Liver (tissue), 8 donors: ENCODE measurements at regions not wholly inside any gene's neighbourhood (a gene's known extent, or its start where the extent isn't known, plus 50 kb on each side); places are given as distances from the start of the nearest gene placed in this dataset.

ENCODE experiments used
- DNase-seq: peaks from one replicate; pipeline ENCODE4 v3.0.0-alpha.2; 2017; ENCODE audit warnings: low spot score
- H3K27ac ChIP-seq, 2 donors: one replicate each; pipeline ENCODE4 v1.7.0; 2013; ENCODE audit warnings: inconsistent platforms in 2 of 2, low read length in 2 of 2, control low read depth in 1 of 2, low read depth in 1 of 2, mild to moderate bottlenecking in 1 of 2
- H3K27me3 ChIP-seq, 4 donors: one replicate each; pipeline versions ENCODE4 v1.6.1 to v1.7.0; 2013; ENCODE audit warnings: low read length in 3 of 4, inconsistent platforms in 1 of 4, mild to moderate bottlenecking in 1 of 4, moderate library complexity in 1 of 4; ENCODE audit not compliant: control insufficient read depth in 4 of 4, insufficient read depth in 4 of 4
- H3K36me3 ChIP-seq, 4 donors: one replicate each; pipeline versions ENCODE4 v1.6.1 to v1.7.0; 2013; ENCODE audit warnings: low read length in 3 of 4, mild to moderate bottlenecking in 3 of 4, low read depth in 1 of 4, moderate library complexity in 1 of 4; ENCODE audit not compliant: control insufficient read depth in 4 of 4, insufficient read depth in 3 of 4
- H3K4me1 ChIP-seq, 4 donors: one replicate each; pipeline versions ENCODE4 v1.6.1 to v1.7.0; 2013; ENCODE audit warnings: low read length in 3 of 4, mild to moderate bottlenecking in 3 of 4, moderate library complexity in 1 of 4; ENCODE audit not compliant: control insufficient read depth in 4 of 4, insufficient read depth in 4 of 4
- H3K4me3 ChIP-seq, 3 donors: one replicate each; pipeline versions ENCODE4 v1.6.1 to v1.7.0; 2013; ENCODE audit warnings: low read length in 3 of 3, control low read depth in 1 of 3, low read depth in 1 of 3, mild to moderate bottlenecking in 1 of 3
- H3K9ac ChIP-seq, 2 donors: one replicate each; pipeline ENCODE4 v1.7.0; 2013; ENCODE audit warnings: low read length in 2 of 2, mild to moderate bottlenecking in 2 of 2, moderate library complexity in 2 of 2, control low read depth in 1 of 2, low read depth in 1 of 2
- H3K9me3 ChIP-seq, 4 donors: one replicate each; pipeline versions ENCODE4 v1.6.1 to v1.7.0; 2013; ENCODE audit warnings: low read length in 3 of 4; ENCODE audit not compliant: control insufficient read depth in 4 of 4
- EGR1 ChIP-seq, 2 donors: IDR thresholded peaks; 2 replicates each; pipeline ENCODE4 v1.6.1; 2016 to 2018; ENCODE audit warnings: antibody characterized with exemption in 2 of 2, low read depth in 2 of 2
- FOXA1 ChIP-seq: IDR thresholded peaks from 2 replicates; pipeline ENCODE4 v1.6.1; 2016; ENCODE audit warnings: antibody characterized with exemption
- FOXA2 ChIP-seq: IDR thresholded peaks from 2 replicates; pipeline ENCODE4 v1.6.1; 2016; ENCODE audit warnings: antibody characterized with exemption
- GABPA ChIP-seq, 2 donors: IDR thresholded peaks in 1 of 2; conservative IDR thresholded peaks in 1 of 2; 2 replicates each; pipeline ENCODE4 v1.6.1; 2016; ENCODE audit warnings: antibody characterized with exemption in 2 of 2, mild to moderate bottlenecking in 1 of 2, moderate library complexity in 1 of 2
- HNF4A ChIP-seq, 2 donors: conservative IDR thresholded peaks; 2 replicates each; pipeline ENCODE4 v1.6.1; 2016; ENCODE audit warnings: antibody characterized with exemption in 2 of 2, mild to moderate bottlenecking in 2 of 2
- HNF4G ChIP-seq: IDR thresholded peaks from 2 replicates; pipeline ENCODE4 v1.6.1; 2016; ENCODE audit warnings: antibody characterized with exemption
- JUND ChIP-seq, 2 donors: IDR thresholded peaks; 2 replicates each; pipeline ENCODE4 v1.6.1; 2016; ENCODE audit warnings: antibody characterized with exemption in 2 of 2
- NR2F2 ChIP-seq: IDR thresholded peaks from 2 replicates; pipeline ENCODE4 v1.6.1; 2016; ENCODE audit warnings: antibody characterized with exemption
- RAD21 ChIP-seq, 2 donors: IDR thresholded peaks; 2 replicates each; pipeline ENCODE4 v1.6.1; 2016; ENCODE audit warnings: antibody characterized with exemption in 2 of 2, mild to moderate bottlenecking in 2 of 2
- RXRA ChIP-seq, 2 donors: IDR thresholded peaks; 2 replicates each; pipeline ENCODE4 v1.6.1; 2017 to 2018; ENCODE audit warnings: antibody characterized with exemption in 2 of 2, mild to moderate bottlenecking in 1 of 2
- SP1 ChIP-seq: IDR thresholded peaks from 2 replicates; pipeline ENCODE4 v1.6.1; 2018; ENCODE audit warnings: antibody characterized with exemption, mild to moderate bottlenecking
- TAF1 ChIP-seq: conservative IDR thresholded peaks from 2 replicates; pipeline ENCODE4 v1.6.1; 2016; ENCODE audit warnings: antibody characterized with exemption, mild to moderate bottlenecking
- YY1 ChIP-seq: IDR thresholded peaks from 2 replicates; pipeline ENCODE4 v1.6.1; 2016; ENCODE audit warnings: antibody characterized with exemption, mild to moderate bottlenecking
- WGBS: extraction: QIAGEN DNeasy Blood & Tissue Kit; methylation state at CpG from one replicate; pipeline ENCODE4 v1.1.7; 2013; 5-methylcytosine and 5-hydroxymethylcytosine counted together
- TF ChIP-seq, protein P1 (sequence below): IDR thresholded peaks from 2 replicates; pipeline ENCODE4 v1.6.1; 2016; ENCODE audit warnings: antibody characterized with exemption
- TF ChIP-seq, protein P2 (sequence below): fragments of 150-350 bp; IDR thresholded peaks from 2 replicates; pipeline ENCODE4 v1.5.1; 2017; ENCODE audit warnings: improper control_type of control experiment, low read depth, low read length; ENCODE audit not compliant: missing input control
- TF ChIP-seq, protein P3 (sequence below): IDR thresholded peaks from 2 replicates; pipeline ENCODE4 v1.6.1; 2016; ENCODE audit warnings: antibody characterized with exemption
- TF ChIP-seq, protein P4 (sequence below): IDR thresholded peaks from 2 replicates; pipeline ENCODE4 v1.6.1; 2016; ENCODE audit warnings: antibody characterized with exemption, mild to moderate bottlenecking
- TF ChIP-seq, protein P5 (sequence below): IDR thresholded peaks from 2 replicates; pipeline ENCODE4 v1.6.1; 2016; ENCODE audit warnings: antibody characterized with exemption
- donor health status: healthy.
- donor health status: healthy.
- donor health status: healthy.
- donor health status: healthy.
- donor health status: healthy.

DNA sequence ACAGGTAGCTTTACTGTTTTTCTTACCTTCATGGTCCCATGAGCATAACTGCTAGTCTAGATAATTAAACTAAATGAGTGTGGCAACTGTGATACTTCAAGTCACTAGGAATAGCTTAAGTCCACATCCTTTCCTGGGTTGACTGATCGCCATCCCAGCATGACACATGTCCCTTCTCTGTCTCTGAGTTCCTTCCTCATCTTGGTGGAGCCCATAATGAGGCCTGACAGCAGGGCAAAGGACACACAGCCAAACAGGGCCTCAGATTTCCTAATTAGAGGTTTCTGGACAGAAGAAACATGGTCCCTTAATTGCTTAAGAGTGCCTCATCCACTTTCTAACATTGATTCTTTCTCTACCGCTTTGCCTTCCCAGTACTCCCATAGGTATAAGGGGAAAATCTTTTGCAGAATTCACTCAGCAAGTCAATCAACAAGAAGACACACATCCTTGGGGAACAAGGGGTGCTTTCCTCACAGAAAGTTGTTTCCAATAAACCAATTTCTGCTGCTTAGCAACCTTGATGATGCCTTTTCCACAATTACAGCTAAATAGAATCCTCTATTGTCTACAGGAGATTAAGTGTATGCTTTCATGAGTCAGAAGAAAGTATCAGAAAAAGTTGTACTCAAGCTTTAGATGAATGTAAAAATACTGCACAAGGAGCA, 208.3 kb upstream of the SERP2 start:
- Histone ChIP-seq H3K27me3 (no peaks in the 10 kb centered on the region), H3K4me3 (no peak overlapping the region), H3K4me1 (no peaks in the 10 kb centered on the region), H3K36me3 (no peaks in the 10 kb centered on the region), H3K9ac (no peak overlapping the region), H3K27ac (no peak overlapping the region), H3K9me3 (no peaks in the 10 kb centered on the region)
- no peak for DNase-seq
- TF ChIP-seq, protein P1, sequence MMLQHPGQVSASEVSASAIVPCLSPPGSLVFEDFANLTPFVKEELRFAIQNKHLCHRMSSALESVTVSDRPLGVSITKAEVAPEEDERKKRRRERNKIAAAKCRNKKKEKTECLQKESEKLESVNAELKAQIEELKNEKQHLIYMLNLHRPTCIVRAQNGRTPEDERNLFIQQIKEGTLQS: no peak
- TF ChIP-seq RXRA (IDR thresholded peaks at IDR 0.05): no peak
- no peak for TF ChIP-seq RAD21 (IDR thresholded peaks at IDR 0.05)
- no peak for TF ChIP-seq YY1
- no peak for TF ChIP-seq SP1
- no peak for TF ChIP-seq FOXA2
- no peak for TF ChIP-seq TAF1
- no peak for TF ChIP-seq HNF4G
- TF ChIP-seq, protein P2, sequence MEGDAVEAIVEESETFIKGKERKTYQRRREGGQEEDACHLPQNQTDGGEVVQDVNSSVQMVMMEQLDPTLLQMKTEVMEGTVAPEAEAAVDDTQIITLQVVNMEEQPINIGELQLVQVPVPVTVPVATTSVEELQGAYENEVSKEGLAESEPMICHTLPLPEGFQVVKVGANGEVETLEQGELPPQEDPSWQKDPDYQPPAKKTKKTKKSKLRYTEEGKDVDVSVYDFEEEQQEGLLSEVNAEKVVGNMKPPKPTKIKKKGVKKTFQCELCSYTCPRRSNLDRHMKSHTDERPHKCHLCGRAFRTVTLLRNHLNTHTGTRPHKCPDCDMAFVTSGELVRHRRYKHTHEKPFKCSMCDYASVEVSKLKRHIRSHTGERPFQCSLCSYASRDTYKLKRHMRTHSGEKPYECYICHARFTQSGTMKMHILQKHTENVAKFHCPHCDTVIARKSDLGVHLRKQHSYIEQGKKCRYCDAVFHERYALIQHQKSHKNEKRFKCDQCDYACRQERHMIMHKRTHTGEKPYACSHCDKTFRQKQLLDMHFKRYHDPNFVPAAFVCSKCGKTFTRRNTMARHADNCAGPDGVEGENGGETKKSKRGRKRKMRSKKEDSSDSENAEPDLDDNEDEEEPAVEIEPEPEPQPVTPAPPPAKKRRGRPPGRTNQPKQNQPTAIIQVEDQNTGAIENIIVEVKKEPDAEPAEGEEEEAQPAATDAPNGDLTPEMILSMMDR: no peak
- 90% methylated on average over 2 of the region's 2 CpGs for WGBS

DNA sequence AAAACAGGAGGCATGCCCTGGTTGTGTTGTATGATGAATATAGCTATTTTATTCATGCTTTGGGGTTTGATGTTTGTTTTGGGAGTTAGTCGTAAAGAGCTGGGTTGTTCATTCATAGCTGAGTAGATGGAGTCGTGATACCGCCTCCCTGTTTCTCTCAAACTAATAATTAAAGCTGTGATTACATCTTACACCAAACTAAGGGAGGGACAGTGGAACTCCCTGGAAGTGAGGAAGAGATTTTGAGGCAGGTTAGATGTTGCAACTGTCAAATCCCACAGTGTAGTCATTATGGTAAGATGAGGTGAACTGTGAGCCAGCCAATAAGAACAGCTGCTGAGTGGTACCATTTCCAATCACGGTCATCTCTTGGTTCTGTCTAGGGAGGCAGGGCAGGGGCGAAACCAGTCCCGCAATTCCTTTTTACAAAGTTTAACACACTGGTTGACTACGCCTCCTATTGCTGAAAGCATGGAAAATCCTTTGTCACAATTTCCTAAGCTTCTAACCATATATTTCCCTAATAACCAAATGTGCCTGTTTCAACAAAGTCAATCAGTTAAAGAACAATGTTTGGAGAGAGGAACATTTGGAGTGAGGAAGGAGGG, 207.6 kb upstream of the SERP2 start:
- 90% methylated on average over 7 of the region's 7 CpGs for WGBS
- Histone ChIP-seq H3K4me3 (no peak overlapping the region), H3K27ac (no peak overlapping the region)

More for the DNA sequence above, 207.6 kb upstream of the SERP2 start:
- Histone ChIP-seq H3K9ac (no peak overlapping the region), H3K9me3 (no peaks in the 10 kb centered on the region), H3K36me3 (no peaks in the 10 kb centered on the region), H3K4me1 (no peaks in the 10 kb centered on the region), H3K27me3 (no peaks in the 10 kb centered on the region)
- TF ChIP-seq, protein P3, sequence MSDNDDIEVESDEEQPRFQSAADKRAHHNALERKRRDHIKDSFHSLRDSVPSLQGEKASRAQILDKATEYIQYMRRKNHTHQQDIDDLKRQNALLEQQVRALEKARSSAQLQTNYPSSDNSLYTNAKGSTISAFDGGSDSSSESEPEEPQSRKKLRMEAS: no peak
- TF ChIP-seq TAF1 (no peak), HNF4G (no peak), FOXA2 (no peak), GABPA (IDR thresholded peaks at IDR 0.05 in 1 of 2, conservative IDR thresholded peaks at IDR 0.05 in 1 of 2) (no peak), SP1 (no peak), JUND (IDR thresholded peaks at IDR 0.05) (no peak), RXRA (IDR thresholded peaks at IDR 0.05) (no peak), NR2F2 (no peak), RAD21 (IDR thresholded peaks at IDR 0.05) (no peak), EGR1 (IDR thresholded peaks at IDR 0.05; ENCODE audit: low read depth in 2 of 2) (no peak), FOXA1 (no peak), YY1 (no peak), HNF4A (conservative IDR thresholded peaks at IDR 0.05) (no peak)
- TF ChIP-seq, protein P4, sequence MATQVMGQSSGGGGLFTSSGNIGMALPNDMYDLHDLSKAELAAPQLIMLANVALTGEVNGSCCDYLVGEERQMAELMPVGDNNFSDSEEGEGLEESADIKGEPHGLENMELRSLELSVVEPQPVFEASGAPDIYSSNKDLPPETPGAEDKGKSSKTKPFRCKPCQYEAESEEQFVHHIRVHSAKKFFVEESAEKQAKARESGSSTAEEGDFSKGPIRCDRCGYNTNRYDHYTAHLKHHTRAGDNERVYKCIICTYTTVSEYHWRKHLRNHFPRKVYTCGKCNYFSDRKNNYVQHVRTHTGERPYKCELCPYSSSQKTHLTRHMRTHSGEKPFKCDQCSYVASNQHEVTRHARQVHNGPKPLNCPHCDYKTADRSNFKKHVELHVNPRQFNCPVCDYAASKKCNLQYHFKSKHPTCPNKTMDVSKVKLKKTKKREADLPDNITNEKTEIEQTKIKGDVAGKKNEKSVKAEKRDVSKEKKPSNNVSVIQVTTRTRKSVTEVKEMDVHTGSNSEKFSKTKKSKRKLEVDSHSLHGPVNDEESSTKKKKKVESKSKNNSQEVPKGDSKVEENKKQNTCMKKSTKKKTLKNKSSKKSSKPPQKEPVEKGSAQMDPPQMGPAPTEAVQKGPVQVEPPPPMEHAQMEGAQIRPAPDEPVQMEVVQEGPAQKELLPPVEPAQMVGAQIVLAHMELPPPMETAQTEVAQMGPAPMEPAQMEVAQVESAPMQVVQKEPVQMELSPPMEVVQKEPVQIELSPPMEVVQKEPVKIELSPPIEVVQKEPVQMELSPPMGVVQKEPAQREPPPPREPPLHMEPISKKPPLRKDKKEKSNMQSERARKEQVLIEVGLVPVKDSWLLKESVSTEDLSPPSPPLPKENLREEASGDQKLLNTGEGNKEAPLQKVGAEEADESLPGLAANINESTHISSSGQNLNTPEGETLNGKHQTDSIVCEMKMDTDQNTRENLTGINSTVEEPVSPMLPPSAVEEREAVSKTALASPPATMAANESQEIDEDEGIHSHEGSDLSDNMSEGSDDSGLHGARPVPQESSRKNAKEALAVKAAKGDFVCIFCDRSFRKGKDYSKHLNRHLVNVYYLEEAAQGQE: no peak
- TF ChIP-seq, protein P5, sequence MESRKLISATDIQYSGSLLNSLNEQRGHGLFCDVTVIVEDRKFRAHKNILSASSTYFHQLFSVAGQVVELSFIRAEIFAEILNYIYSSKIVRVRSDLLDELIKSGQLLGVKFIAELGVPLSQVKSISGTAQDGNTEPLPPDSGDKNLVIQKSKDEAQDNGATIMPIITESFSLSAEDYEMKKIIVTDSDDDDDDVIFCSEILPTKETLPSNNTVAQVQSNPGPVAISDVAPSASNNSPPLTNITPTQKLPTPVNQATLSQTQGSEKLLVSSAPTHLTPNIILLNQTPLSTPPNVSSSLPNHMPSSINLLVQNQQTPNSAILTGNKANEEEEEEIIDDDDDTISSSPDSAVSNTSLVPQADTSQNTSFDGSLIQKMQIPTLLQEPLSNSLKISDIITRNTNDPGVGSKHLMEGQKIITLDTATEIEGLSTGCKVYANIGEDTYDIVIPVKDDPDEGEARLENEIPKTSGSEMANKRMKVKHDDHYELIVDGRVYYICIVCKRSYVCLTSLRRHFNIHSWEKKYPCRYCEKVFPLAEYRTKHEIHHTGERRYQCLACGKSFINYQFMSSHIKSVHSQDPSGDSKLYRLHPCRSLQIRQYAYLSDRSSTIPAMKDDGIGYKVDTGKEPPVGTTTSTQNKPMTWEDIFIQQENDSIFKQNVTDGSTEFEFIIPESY: no peak
- TF ChIP-seq, protein P2: no peak
- TF ChIP-seq, protein P1: no peak
- no peak for DNase-seq
